Aorta (tissue), 5 donors: ENCODE measurements at regions not wholly inside any gene's neighbourhood (a gene's known extent, or its start where the extent isn't known, plus 50 kb on each side); places are given as distances from the start of the nearest gene placed in this dataset.

Source experiments
- ATAC-seq: fragments of 200-7000 bp; cut with Tn5 transposase; one replicate; pipeline ENCODE4 v1.9.1; 2022; ENCODE audit warnings: moderate library complexity; ENCODE audit not compliant: low FRiP score
- DNase-seq, 2 donors: peaks; one replicate each; pipeline ENCODE4 v3.0.0-alpha.2; 2020
- H3K27ac ChIP-seq, 2 donors: one replicate each; pipeline ENCODE4 v1.5.1; 2013; ENCODE audit warnings: low read length in 2 of 2, mild to moderate bottlenecking in 2 of 2, moderate library complexity in 2 of 2, control low read depth in 1 of 2, inconsistent platforms in 1 of 2, low read depth in 1 of 2
- H3K27me3 ChIP-seq, 2 donors: one replicate each; pipeline ENCODE4 v1.6.1; 2013; ENCODE audit warnings: control low read depth in 1 of 2, low read length in 1 of 2, mild to moderate bottlenecking in 1 of 2, moderate library complexity in 1 of 2; ENCODE audit not compliant: insufficient read depth in 2 of 2, control insufficient read depth in 1 of 2
- H3K36me3 ChIP-seq, 2 donors: one replicate each; pipeline ENCODE4 v1.6.1; 2013; ENCODE audit warnings: control low read depth in 1 of 2, low read length in 1 of 2, mild to moderate bottlenecking in 1 of 2; ENCODE audit not compliant: insufficient read depth in 2 of 2, control insufficient read depth in 1 of 2
- H3K4me1 ChIP-seq, 2 donors: one replicate each; pipeline ENCODE4 v1.6.1; 2013; ENCODE audit warnings: low read length in 2 of 2, control low read depth in 1 of 2, mild to moderate bottlenecking in 1 of 2, moderate library complexity in 1 of 2; ENCODE audit not compliant: insufficient read depth in 2 of 2, control insufficient read depth in 1 of 2
- H3K4me3 ChIP-seq, 2 donors: one replicate each; pipeline ENCODE4 v1.5.1; 2013; ENCODE audit warnings: low read length in 2 of 2, control low read depth in 1 of 2, mild to moderate bottlenecking in 1 of 2
- H3K9me3 ChIP-seq: one replicate; pipeline ENCODE4 v1.6.1; 2013; ENCODE audit warnings: mild to moderate bottlenecking, low read length; ENCODE audit not compliant: control insufficient read depth
- WGBS, 2 donors: extraction: QIAGEN DNeasy Blood & Tissue Kit; methylation state at CpG; one replicate each; pipeline ENCODE4 v1.1.7; 2013; 5-methylcytosine and 5-hydroxymethylcytosine counted together
- intact Hi-C, 2 donors: fragments of 100-400 bp; cut with DNase I; formaldehyde crosslinking; loops; one replicate each; pipeline versions ENCODE4 v1.14.2 to v1.15.0; 2022
- donor health status: healthy with polysubstance abuse.
- donor health status: Bipolar disorder and iron deficiency.
- donor health status: DM: no; HTN: no; CAD: no.
- donor health status: DM: no; HTN: no; CAD: no.
- donor health status: DM: yes; HTN: yes; CAD: no.

DNA sequence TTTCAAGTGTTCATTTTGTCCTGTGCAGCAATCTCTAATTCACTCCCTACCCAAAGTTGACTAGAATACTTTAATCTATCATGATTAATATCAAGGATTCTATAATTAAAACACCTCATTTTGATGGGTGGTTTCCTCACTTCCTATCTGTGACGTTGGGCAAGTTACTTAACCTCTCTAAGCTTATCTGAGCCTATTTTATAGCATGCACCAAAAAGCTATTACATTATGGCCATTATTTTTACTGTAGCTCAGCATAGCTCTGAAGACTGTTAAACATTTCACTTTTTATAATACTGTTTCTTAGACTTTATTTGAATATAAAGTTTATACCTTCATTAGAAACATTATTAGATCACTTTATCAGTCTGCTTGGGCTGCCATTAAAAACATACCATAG lies 579.6 kb upstream of the NXPH2 start:
- Histone ChIP-seq H3K27ac (no peak overlapping the region), H3K4me1 (no peaks in the 10 kb centered on the region), H3K36me3 (no peaks in the 10 kb centered on the region), H3K27me3 (no peaks in the 10 kb centered on the region), H3K9me3 (no peaks in the 10 kb centered on the region), H3K4me3 (no peak overlapping the region)
- ATAC-seq (no peak), DNase-seq (no peak)
- WGBS, 2 donors: 5 to 7% methylated on average over 1 of the region's 1 CpG
- intact Hi-C loops: no loop called here

DNA sequence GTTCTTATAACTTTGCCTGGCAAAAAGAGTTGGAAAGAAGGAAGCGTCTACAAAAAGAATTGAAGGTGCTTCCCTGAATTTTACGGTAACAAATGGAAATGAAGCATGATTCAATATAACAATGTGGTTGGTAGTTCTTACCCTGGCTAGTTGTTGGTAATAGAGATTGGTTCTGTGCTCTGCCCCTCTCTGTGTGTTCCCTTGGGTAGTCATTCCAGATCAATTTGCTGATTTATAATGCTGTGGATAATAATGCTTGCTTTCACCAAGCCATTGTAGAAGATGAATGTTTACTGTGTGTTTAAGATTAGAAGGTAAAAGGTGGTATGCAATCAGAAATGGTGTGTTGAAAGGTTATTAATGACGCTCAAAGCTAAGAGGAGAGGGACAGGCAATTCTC lies 577.8 kb upstream of the NXPH2 start:
- Histone ChIP-seq H3K4me1 (no peaks in the 10 kb centered on the region), H3K27ac (no peak overlapping the region), H3K27me3 (no peaks in the 10 kb centered on the region), H3K9me3 (peaks cover 3% of the 10 kb centered on the region), H3K4me3 (no peak overlapping the region), H3K36me3 (no peaks in the 10 kb centered on the region)
- DNase-seq (no peak), ATAC-seq (no peak)
- 88 to 90% methylated on average over 3 of the region's 3 CpGs for WGBS, 2 donors
- intact Hi-C loops: no loop called here

DNA sequence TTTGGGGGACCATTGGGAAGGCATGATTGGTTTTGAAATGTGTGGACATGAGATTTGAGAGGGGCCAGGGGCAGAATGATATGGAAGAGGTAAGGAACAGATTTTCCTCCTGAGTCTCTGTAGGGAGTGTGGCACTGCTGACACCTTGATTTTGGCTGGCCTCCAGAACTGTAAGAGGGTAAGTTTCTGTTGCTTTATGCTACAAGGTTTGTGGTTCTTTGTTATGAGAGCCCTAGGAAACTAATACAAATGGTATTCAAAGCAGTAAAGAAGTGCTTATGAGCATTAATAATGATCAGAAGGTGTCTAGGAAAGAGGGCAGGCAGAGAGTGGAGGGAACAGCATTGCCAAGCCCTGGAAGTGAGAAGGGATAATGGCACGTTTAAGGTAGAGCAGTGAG lies 574.3 kb upstream of the NXPH2 start:
- WGBS, 2 donors: 72 to 79% methylated on average over 1 of the region's 1 CpG
- ATAC-seq (no peak), DNase-seq (no peak)

DNA sequence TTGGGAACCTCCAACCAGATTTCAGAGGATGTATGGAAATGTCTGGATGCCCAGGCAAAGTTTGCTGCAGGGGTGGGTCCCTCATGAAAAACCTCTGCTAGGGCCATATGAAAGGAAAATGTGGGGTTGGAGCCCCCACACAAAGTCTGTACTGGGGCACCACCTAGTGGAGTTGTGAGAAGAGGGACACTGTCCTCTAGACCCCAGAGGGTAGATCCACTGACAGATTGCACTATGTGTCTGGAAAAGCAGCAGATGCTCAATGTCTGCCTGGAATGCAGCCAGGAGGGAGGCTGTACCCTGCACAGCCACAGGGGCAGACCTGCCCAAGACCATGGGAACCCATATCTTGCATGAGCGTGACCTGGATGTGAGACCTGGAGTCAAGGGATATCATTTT lies 573.7 kb upstream of the NXPH2 start:
- intact Hi-C loops: no loop called here
- no peak for ATAC-seq
- no peaks in the 10 kb centered on the region for H3K36me3 ChIP-seq
- DNase-seq: no peak
- H3K27me3 ChIP-seq: no peaks in the 10 kb centered on the region
- H3K9me3 ChIP-seq: peaks cover 3% of the 10 kb centered on the region
- no peaks in the 10 kb centered on the region for H3K4me1 ChIP-seq
- 91 to 96% methylated on average over 1 of the region's 1 CpG for WGBS, 2 donors
- no peak overlapping the region for H3K27ac ChIP-seq
- H3K4me3 ChIP-seq: no peak overlapping the region

More for the DNA sequence above, 574.3 kb upstream of the NXPH2 start:
- H3K27ac ChIP-seq: no peak overlapping the region
- no peaks in the 10 kb centered on the region for H3K27me3 ChIP-seq
- intact Hi-C loops: no loop called here
- peaks cover 3% of the 10 kb centered on the region for H3K9me3 ChIP-seq
- H3K4me1 ChIP-seq: no peaks in the 10 kb centered on the region
- no peaks in the 10 kb centered on the region for H3K36me3 ChIP-seq
- no peak overlapping the region for H3K4me3 ChIP-seq

DNA sequence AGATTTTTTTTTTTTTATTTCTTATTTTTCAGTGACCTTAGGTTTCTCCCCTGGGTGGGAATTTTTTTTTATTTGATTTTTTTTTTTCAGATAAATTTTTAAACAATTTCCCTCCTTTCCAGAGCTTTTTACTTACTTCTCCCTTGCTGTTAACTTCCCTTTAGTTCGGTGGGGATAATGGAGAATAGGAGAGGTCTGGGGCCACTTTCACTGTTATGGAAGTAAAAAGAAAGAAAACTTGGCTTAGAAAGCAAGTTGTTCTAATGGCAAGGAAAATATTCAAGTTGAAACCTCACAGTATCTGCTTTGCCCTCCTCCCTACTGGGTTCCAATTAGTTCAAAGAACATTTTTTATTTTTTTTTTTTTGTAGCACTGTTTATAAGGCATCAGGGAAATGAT lies 537.1 kb upstream of the NXPH2 start:
- ATAC-seq (no peak), DNase-seq (no peak)
- WGBS, 2 donors: 23 to 32% methylated on average over 1 of the region's 1 CpG
- H3K36me3 ChIP-seq: no peaks in the 10 kb centered on the region
- no peaks in the 10 kb centered on the region for H3K4me1 ChIP-seq
- H3K27me3 ChIP-seq: no peaks in the 10 kb centered on the region
- H3K4me3 ChIP-seq: no peak overlapping the region
- no peaks in the 10 kb centered on the region for H3K9me3 ChIP-seq
- no peak overlapping the region for H3K27ac ChIP-seq
- intact Hi-C loops: no loop called here

DNA sequence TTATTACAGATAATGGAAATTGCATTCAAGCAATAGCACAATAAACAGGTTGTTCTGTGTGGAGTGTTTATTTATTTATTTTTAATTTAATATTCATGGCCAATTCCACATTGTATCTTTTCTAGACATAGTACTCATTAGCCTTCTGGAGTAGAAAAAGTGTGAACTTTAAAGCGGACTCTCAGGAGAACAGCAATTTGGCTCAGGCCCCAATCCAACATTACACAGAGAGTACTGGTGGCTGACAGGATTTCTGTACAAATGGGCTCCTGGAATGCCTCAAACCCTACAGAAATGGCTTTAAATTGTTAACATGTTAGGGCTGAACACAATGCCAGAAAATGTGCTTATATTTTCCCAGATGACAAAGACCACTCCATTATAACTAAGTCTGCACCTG lies 533.9 kb upstream of the NXPH2 start:
- no peaks in the 10 kb centered on the region for H3K36me3 ChIP-seq
- ATAC-seq (no peak), DNase-seq (no peak)
- H3K27ac ChIP-seq: no peak overlapping the region
- H3K27me3 ChIP-seq: no peaks in the 10 kb centered on the region
- intact Hi-C loops: no loop called here
- H3K4me1 ChIP-seq: no peaks in the 10 kb centered on the region
- H3K9me3 ChIP-seq: no peaks in the 10 kb centered on the region
- no peak overlapping the region for H3K4me3 ChIP-seq
- 17 to 22% methylated on average over 1 of the region's 1 CpG for WGBS, 2 donors

DNA sequence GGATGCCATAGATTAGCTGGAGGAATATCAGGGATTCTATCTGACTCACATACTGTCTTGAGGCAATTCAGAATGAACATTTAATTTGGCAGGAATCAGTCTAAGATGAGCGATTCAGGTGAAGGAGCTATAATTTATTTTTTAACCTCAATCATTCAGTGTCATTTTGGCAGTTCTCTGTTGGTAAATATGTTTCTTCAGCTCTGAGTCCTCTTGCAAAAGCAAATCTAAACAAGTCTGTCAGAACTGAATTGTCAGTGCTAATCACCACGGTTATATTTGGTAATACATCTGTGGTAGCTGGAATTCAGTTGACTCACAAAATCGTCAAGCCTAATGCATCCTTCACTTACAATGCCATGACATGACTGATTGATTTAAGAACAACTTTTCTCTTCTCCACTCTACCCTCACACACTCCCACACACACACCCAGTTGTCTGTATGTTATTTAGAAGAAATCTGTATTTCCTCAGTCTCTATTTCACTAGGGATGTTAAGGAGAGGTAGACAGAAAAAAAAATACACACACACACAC lies 516.6 kb upstream of the NXPH2 start:
- Histone ChIP-seq H3K9me3 (no peaks in the 10 kb centered on the region), H3K4me1 (no peaks in the 10 kb centered on the region), H3K36me3 (no peaks in the 10 kb centered on the region), H3K4me3 (no peak overlapping the region), H3K27me3 (no peaks in the 10 kb centered on the region), H3K27ac (no peak overlapping the region)
- WGBS, 2 donors: 58% methylated on average over 3 of the region's 3 CpGs
- intact Hi-C loops: no loop called here
- ATAC-seq (no peak), DNase-seq (no peak)

DNA sequence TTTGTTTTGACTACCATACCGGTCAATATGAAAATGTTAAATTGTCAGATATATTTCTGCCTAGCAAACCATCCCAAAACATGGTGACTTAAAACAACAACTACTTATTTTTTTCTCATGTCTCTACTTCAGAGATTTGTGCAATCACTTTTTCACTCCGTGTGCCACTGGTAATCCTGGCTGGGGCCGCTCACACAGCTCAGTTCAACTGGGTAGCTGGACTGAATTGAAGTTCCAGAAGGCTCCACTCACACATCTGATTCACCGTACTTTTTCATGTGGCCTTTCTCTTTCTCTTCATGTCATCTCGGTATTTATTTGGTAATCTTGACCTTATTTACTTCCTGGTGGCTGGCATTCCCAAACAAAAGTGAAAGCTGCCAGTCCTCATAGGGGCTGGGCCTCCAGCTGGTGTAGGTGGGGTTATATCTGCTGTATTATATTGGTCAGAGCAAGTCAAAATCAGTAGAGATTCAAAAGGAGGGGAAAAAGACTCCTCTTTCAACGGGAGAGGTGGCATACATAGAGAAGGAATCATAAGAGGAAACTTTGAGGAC lies 513.9 kb upstream of the NXPH2 start:
- ATAC-seq (no peak), DNase-seq (no peak)
- Histone ChIP-seq H3K9me3 (no peaks in the 10 kb centered on the region), H3K36me3 (no peaks in the 10 kb centered on the region), H3K4me3 (no peak overlapping the region), H3K4me1 (no peaks in the 10 kb centered on the region), H3K27me3 (no peaks in the 10 kb centered on the region), H3K27ac (no peak overlapping the region)
- 70 to 71% methylated on average over 6 of the region's 6 CpGs for WGBS, 2 donors
- intact Hi-C loops: no loop called here

DNA sequence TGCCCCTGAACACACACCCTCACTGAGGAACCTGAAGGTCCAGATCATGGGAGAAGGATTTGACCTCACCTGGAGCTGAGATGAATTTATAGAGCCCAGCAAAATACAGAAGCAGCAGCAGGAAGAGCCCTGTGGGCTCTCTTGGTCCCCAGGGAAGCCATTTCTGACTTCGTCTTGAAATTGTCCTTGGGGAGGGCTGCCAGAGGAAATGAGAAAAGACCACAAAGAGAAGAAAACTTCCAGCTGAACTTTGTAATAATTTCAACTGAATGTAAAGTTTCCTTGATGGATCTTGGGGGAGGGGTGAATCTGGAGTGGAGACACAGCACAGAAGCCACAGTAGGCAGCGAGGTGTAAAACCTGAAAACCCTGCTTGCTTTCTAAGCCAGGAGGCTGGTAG lies 500.9 kb upstream of the NXPH2 start:
- no peaks in the 10 kb centered on the region for H3K27me3 ChIP-seq
- no peak overlapping the region for H3K4me3 ChIP-seq
- 44 to 51% methylated on average over 2 of the region's 2 CpGs for WGBS, 2 donors
- no peak overlapping the region for H3K27ac ChIP-seq
- intact Hi-C loops: no loop called here
- no peaks in the 10 kb centered on the region for H3K4me1 ChIP-seq
- ATAC-seq: no peak
- no peak for DNase-seq
- peaks cover 2% of the 10 kb centered on the region for H3K9me3 ChIP-seq
- H3K36me3 ChIP-seq: no peaks in the 10 kb centered on the region
